SHP77 treated with DMSO at 0.1 percent for 48 hours (cell line): ENCODE measurements at regions not wholly inside any gene's neighbourhood (a gene's known extent, or its start where the extent isn't known, plus 50 kb on each side); places are given as distances from the start of the nearest gene placed in this dataset.
"Not testable (repeated sequence)": the region's sequence is repeated elsewhere in the genome, so short reads cannot be mapped to it uniquely, and the experiment has no call there.

Experiments used
- DNase-seq: peaks from one replicate; lab custom pipeline; 2025; lab: John Stamatoyannopoulos, UW

DNA sequence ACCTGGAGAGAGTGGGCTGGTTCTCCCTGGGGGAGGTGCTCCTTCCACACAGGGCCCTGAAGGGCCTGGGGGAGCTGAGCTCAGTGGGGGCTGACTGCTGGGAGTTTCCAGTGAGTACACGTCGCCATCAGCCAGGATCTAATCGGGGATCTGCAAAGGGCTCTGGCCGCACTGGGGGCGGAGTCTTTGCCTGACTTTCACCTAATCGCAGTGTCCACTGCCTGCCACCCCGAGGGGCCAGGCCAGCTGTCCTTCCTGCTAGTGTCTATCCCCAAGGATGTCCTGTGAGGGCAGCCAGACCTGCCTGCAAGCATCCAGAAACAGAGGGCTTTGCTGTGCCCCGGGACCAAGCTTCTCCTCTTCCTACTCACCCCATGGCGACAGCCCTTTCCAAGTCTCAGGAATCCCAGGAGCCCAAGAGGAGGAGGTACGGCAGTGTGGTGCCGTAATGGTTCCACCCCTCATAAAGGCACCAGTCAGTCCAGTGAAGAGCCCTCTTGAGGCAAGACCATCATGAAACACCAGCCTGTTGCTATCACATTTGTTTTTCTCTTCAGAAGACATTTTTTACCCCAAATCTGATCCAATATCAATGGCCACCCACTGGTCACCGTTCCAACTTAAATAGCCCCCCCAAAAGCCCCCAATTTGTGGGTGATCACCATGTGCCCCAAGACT is 243.1 kb upstream of the ECI2 start:
- DNase-seq = no peak

DNA sequence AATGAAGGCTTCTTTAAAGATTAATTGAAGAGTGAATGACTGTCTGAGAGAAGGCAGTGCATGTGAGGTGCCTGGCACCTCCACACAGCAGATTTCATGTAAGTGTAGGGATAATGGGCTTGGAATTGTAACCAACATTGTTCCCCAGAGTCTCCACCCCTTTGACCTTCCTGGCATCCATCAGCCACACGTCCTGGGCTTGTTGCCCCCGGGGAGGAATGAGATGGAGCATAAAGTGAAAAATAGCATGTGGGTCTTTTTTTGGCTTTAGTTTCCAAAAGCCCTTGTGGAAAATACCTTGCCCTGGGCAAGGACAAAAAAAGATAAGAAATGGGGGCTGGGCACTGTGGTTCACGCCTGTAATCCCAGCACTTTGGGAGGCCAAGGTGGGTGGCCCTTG is 242.2 kb upstream of the ECI2 start:
- DNase-seq = no peak

DNA sequence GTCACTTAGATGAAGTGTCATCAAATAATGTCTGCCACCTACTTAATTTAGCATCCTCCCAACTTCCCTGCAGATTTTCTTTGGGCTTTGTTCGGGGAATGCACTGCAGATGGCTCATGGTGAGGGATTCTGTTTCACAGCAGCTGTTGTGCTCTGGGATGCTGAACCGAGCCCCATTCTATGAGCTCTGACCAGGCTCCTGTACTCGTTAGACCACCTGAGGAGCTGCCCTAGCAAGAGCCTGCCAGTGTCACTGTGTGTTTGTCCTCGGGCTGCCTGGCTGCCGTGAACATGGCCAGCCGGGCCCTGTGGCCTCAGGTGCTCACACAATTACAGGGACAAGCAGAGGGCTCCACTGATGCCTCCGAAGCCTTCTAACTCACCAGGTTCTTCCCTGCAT is 238.8 kb upstream of the ECI2 start:
- DNase-seq = no peak

DNA sequence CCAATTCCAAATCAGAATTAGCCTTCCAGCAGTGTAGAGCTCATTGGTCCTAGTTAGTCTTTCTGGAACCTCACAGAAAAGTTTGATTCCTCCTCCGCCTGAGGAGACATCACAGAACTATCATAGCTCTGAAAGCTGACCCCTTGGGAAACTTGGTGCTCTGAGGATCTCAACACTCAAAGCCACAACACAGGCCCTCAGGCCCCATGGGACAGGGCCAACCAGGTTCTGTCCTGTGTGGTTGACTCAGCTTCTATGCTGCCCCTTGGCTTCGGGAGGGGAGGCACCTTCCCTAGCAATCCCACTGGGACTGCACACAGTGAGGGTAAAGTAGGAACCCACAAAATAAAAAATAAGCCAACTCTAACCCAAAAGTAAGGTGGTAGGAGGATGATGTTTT is 237.5 kb upstream of the ECI2 start:
- DNase-seq = no peak

DNA sequence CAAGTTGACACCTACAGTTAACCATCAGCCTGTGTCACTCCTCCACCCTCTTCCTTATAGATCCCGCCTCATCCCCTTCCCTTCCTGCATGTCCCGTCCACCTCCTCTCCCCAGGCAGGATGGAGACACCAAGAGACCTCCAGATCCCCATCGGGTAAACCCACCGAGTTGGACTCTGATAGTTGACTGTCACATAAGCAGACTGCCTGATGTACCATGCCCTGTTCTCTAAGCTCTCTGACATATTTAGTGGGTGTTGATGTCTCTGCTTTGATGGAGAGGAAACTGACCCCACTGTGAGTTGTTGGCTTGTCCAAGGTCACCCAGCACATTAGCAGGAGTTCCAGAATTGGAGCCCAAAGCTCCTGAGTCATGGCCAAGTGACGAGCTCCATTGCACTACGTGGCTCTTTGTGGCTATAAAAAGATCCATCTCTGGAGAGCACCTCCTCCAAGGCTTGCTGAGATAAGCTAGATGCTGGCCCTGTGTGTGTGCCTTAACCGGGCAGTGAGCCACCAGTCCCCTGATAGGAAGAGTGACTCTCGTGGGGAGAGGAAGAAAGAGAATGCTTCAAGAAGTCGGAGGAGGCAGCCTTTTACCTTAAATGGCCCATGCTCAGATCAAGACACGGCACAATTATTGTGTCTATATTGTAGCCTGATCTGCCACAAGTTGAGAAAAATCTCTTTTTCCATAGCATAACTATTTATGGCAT is 236.0 kb upstream of the ECI2 start:
- no peak for DNase-seq

DNA sequence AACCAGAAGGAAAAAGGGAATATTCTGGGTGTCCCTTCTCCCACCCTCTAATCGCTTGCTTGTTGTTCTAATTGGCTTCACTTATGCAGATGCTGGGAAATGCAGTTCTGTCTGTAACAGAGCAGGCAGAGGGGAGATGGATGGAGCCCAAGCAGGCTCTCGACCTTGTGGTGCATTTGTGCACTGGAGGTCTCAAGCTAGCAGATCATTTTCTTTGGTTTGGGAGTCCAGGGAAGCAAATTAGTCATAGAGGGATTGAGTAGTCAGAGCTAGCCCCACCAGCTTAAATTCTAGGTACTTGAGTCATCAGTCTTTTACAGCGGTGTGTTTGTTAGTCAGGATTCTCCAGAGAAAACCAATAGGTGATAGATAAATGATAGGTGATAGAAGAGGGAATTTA is 234.7 kb upstream of the ECI2 start:
- no peak for DNase-seq

DNA sequence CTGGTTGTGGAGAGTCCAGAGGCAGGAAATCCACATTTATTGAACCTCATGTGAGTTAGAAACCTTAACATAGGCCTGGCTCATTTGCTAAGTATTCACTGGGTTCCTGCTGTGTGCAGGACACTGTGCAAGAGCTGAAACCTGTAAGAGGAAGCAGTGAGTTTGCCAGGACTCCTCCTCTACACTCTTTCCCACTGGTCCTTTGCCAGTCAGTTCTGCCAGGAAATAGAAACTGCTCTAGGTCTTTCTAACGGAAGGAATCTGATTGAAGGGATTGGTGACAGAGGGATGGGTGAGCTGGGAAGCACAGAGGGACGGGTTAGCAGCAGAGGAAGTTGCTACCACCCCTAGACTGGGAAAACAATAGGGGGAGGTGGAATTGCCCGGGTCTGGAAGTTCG is 234.2 kb upstream of the ECI2 start:
- DNase-seq = no peak

DNA sequence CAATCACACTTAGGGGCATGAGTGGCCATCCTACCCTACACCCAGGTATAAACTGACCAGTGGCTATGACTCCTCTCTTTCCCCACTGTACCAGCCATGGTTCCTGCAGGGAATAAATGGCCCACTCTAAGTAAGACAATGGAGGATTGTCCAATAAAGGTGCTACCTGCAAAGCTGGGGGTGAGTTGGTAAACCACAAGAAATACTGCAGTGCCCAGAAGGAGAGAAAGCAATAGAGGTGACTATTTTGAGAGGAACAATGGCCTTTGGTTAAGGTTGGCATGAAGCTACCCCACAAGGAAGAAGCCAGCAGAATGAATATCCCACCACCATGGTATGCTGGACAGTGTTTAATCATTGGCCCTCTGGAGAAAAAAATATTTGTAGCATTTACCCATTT is 233.3 kb upstream of the ECI2 start:
- no peak for DNase-seq

DNA sequence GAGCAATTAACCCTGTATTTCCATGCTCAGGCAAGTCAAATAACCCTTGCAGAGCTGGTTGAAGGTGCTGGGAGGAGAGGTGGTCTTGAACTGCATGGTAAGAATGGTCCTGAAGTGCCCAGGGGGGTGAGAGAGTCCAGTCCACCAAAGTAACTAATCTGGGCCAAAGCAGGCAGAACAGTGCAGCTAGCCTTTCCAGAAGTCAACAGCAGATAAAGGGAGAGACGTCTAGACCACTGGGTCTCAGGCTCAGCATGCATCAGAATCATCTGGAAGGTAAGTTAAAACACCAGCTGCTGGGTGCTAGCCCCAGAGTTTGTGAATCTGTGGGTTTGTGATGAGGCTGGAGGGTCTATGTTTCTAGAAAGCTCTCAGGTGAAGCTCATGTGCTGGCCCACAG is 232.3 kb upstream of the ECI2 start:
- no peak for DNase-seq

DNA sequence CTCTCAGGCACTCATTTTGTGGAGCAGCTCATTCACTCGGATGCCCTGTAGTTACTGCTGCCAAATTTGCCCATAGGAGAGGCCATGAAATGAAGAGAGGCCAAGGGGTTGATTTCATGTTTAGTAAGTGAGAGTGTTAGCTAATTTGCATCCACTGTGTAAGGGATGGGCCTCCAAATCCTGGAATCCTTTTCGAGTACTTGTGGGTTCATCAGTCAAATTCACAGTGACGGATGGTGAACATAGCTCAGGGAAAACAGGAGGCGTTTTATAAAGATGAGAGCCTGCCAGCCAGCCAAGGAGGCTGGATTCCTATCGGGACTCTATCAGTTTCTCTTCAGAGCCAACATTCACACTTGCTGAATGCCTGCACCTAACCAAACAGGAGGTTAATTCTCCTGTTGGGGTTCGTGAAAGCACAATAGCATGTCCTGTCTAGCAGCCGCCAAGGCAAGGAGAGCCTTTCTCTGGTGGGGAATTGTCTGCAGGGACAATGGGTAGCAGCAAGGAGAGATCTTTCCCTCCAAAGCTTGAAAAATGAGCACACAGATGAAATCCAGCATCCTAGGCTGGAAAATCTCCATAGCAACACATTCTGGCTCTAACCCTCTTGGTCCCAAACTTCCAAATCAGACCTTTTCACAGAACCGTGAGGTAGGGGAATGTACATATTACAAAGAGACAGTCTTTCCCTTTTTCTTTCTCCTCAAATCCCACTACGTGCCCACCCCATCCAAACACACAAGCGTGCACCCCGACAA is 231.4 kb upstream of the ECI2 start:
- DNase-seq = no peak

DNA sequence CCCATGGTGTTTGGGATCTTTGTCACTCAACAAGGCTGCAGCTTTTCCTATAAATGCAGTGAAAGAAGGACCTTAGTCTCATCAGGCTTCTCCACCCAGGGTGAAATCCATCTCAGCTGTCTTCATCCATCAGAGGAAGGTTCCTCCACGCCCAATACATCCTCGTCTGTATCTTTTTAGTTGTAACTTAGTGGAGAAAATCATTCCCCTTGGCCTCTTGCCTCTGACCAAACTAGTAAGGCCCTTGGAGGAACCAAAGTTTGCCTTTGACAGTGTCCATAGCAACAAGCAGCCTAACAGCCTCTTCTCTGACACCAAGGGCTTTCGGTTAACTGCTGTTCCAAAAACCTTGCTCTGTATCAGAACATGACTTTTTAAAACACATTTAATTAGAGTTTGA is 230.3 kb upstream of the ECI2 start:
- no peak for DNase-seq

DNA sequence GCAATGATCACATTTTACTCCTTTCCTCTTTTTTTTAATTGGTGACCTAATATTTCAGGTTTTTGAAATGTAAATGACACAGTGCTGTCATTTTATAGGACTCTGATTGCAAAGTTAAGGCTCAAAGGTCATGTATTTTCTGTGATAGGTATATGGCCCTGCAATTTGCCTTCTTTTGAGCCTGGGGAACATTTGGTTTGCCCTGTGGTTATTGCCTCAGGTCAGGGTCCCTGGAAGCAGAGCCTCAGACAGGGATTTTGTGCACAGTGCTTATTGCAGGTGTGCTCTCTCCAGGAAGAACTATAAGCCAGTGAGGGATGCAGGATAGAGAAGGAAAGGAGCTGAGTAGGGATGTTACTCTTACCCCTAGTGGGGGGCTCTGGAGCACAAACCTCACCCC is 229.3 kb upstream of the ECI2 start:
- DNase-seq = no peak

DNA sequence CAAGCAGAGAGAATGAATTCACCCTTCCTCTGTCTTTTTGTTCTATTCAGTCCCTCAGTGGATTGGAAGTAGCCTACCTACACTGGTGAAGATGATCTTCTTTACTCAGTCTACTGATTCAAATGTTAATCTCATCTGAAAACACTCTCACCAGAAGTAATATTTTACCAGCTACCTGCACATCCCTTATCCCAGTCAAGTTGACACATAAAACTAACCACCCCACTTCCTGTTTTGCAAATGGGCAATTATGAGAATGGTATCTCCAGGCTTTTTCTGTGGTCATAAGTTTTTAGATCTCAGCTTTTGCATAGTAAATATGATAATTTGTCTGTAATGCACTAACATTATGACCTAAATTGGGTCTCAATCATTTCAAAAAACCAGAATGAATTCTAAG is 228.8 kb upstream of the ECI2 start:
- no peak for DNase-seq

DNA sequence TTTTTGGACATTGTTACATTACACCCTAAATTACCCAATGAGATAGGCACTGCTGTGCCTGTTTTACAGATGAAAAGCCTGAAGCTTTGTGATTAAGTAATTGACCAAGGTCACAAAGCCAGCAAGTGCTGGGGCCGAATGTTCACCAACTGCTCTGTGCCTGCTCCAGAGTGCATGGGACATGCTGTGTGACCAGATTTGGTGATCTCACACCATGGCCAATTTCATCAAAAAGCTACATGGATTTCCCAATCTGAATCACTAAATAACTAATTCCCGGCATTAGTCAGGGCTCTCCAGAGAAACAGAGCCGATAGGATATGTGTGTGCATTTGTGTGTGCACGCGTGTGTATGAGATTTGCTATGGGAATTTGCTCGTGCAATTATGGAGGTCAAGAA is 228.3 kb upstream of the ECI2 start:
- DNase-seq = no peak

DNA sequence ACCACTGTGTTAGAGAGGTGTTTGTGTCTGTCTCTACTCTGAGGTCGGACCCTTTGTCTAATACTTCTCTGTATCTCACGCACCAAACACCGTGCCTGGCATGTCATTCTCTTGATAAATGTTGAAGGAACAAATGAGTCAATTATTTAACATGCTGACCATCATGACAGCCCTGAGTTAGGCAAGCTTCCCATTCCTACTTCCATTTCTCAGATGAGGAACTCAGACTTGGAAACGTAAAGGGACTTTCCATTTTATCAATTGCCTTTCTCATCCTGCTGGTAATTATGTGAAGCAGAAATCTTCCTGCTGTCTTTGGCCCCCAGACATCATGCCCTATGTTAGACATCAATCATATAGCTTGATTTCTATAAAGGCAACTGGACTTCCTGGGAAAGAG is 227.0 kb upstream of the ECI2 start:
- DNase-seq = no peak

DNA sequence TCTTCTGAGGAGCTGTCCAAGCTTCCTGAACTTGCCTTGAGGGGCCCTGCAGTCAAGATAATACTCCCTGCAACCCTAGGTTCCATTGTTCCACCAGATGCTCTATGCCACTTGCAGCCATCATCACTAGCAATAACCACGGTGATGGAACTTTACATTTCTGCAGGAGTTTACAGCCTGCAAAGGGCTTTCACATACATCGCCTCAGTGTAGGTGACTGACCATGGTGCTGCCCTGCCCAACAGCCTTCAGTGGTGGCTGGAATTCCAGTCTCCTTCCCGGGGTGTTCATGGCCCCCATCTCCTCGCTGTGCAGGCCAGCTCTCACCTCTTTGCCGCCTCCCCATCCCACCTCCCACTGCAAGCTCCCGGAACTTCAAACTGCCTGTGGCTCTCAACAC is 225.5 kb upstream of the ECI2 start:
- no peak for DNase-seq

DNA sequence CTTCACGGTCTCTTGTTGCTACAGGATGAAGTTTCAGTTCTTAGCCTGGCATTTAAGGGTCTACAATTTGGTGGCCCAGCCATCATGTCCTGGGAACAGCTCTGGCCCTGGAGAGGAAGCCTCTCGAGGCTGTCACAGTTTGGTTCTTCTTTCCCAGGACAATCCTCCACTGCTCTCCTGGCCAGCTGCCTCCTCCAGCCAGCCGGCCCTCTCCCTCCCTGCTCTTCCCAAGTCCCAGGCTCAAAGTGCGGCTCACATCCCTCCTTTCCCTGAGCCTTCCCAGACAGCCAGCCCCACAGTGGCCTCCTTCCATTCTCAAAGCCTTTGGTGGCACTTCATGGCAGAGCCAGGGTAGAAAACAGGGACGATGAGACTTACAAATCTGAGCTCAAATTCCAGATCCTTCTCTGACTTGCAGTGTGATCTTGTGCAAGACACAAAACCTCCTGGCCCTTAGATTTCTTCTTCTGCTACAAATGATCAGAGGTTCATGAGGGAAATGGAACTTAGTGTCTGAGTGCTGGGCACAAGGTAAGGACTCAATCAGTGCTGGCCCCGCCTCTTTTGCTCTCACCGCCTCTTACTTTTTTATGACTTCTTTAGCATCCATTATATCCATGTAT is 223.8 kb upstream of the ECI2 start:
- DNase-seq = no peak

DNA sequence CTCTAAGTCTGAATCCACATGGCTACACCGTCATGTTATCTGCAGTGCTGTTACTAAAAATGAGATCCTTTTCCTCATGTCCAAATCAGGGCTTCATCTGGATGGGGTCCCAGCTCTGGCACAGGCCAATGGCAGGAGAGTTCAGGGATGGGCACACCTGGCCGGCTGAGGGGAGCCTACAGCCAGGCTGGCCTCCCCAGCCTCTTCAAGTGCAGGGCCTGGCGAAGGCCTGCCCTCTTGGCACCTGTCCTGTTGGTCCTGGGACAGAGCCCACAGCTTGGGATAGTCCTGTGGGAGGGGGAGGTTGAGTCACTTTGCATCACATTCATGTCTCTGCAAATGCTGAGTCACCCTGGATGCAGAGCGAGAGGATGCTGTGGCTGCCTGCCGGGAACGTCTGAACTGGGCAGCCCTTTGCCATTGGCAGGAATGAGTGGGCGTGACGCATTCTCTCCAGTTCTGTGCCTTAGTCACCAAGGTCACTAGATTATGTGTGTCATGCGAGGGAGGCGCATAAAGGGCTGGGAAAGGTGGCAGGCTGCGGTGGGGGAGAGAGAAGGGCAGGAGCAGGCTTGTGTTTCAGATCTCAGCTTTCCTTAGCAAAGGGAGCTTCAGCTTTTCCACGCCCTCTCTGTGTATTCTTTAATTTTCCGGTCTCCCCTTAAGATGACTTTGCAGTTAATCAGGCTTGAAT is 223.2 kb upstream of the ECI2 start:
- DNase-seq = peak; percentile 87

DNA sequence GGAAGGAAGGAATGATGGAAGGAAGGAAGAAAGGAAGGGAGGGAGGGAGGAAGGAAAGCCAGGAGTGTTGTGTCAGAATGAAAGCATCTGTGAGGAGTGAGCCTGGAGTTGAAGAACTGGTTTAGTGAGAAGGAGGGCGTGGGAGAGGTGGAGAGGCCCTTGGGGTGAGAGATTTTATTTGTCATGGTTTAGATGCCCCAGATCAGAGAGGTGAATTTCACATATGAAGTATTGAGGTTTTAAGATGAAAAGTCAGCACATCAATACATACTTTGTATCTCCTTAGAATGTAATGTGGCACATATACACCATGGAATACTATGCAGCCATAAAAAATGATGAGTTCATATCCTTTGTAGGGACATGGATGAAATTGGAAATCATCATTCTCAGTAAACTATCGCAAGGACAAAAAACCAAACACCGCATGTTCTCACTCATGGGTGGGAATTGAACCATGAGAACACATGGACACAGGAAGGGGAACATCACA is 222.3 kb upstream of the ECI2 start:
- DNase-seq = not testable (repeated sequence)

DNA sequence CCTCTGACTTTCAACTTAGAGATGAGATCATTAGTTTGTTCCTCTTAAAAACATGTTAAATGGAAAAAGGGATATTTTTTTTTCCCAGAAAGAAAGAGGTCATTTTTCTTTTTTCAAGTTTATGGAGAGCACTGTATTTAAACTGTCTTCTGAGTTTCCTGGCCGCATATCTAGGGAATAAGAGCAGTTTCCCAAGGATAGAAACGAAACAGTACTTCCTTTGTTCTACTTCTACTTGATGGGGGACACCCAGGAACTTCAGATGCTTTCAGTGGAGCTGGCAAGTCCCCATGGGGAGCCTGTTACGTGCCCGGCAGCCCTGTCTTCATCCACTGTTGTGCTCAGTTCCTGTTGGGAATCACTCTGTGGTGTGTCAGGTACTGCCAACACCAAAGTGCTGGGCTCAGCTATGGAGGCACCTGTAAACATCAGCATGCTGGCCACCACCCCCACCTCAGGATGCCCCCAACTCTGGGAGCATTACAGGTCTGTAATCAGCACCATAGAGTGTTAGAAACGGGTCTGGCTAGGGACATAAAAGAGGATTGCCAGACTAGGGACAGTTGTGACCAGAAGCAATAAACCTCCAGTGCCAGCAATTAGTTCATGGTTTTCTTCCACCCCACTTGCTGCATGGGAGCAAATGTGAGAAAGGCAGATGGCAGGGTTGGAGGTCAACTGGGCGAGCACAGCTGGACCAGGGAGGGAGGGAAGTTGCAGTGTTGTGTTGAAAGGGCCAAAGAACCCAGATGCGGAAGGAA is 221.7 kb upstream of the ECI2 start:
- DNase-seq = no peak

DNA sequence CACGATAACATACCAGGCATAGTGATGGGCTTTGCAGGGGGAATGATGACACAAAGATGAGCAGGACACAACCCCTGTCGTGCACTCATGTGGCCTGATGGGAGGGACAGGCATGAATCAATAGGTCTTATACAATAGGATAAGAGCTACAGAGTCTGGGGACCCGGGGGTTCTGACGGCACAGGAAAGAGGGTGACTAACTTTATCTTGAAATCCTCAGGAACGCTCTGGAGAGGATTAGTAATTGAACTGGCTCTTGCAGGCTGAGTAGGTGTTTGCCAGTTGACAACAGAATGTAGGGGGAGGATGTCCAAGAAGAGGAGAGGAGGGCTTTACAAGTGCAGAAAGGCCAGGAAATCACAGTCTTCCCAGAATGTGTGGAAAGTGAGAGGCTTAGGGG is 219.9 kb upstream of the ECI2 start:
- no peak for DNase-seq
